NB4 (cell line): ENCODE measurements at regions not wholly inside any gene's neighbourhood (a gene's known extent, or its start where the extent isn't known, plus 50 kb on each side); places are given as distances from the start of the nearest gene placed in this dataset.

Experiments used
- POLR2A ChIP-seq: IDR thresholded peaks from 2 replicates; pipeline ENCODE4 v1.6.1; 2011; ENCODE audit warnings: mild to moderate bottlenecking; ENCODE audit not compliant: insufficient read length; ENCODE audit errors: extremely low read depth
- TF ChIP-seq, protein P1 (sequence below): IDR thresholded peaks from one replicate; pipeline ENCODE4 v1.5.1; 2012; ENCODE audit warnings: low read depth, low read length

DNA sequence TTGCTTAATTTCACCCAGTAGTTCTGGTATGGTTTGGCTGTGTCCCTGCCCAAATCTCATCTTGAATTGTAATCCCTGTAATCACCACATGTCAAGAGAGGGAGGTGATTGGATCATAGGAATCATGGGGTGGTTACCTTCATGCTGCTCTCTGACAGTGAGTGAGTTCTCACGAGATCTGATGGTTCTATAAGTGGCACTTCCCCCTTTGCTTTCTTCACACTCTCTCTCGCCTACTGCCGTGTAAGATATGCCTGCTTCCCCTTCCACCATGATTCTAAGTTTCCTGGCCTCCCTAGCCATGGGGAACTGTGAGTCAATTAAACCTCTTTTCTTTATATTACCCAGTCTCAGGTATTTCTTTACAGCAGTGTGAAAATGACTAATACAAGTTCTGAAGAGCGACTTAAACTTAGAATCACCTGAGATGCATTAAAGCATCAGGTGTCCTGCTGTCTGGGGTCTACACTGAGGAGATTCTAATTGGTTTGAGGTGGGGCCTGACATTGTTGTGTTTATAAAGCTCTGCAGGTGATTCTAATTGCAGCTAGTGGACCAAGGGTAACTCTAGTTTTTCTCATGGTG, 82.1 kb upstream of the DTNBP1 start:
- TF ChIP-seq, protein P1, sequence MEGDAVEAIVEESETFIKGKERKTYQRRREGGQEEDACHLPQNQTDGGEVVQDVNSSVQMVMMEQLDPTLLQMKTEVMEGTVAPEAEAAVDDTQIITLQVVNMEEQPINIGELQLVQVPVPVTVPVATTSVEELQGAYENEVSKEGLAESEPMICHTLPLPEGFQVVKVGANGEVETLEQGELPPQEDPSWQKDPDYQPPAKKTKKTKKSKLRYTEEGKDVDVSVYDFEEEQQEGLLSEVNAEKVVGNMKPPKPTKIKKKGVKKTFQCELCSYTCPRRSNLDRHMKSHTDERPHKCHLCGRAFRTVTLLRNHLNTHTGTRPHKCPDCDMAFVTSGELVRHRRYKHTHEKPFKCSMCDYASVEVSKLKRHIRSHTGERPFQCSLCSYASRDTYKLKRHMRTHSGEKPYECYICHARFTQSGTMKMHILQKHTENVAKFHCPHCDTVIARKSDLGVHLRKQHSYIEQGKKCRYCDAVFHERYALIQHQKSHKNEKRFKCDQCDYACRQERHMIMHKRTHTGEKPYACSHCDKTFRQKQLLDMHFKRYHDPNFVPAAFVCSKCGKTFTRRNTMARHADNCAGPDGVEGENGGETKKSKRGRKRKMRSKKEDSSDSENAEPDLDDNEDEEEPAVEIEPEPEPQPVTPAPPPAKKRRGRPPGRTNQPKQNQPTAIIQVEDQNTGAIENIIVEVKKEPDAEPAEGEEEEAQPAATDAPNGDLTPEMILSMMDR, result no peak
- no peak for TF ChIP-seq POLR2A
